ENCODE measurements at regions not wholly inside any gene's neighbourhood (a gene's known extent, or its start where the extent isn't known, plus 50 kb on each side); places are given as distances from the start of the nearest gene placed in this dataset.

GRCh38 chr1:30397576-30397975, 325.8 kb downstream of the MATN1 start:
- DNase-seq (no peak), ATAC-seq (no peak)
- H3K27ac ChIP-seq: no peak overlapping the region
- H3K27me3 ChIP-seq: no peaks in the 10 kb centered on the region
- H3K4me3 ChIP-seq: no peak overlapping the region
- in situ Hi-C loops (cut with MboI; ENCODE audit: low sequenced_read_pairs in 4 of 4) (loop anchor here in 1 of 4 donors (25.0 kb wide), 1 partner anchor 1160 kb away; the partner anchor contains the start of genes MECR and PTPRU), intact Hi-C loops (cut with DNase I; ENCODE audit: low total_unique reads) (no loop called here)
- TF ChIP-seq CTCF (IDR thresholded peaks at IDR 0.05 in 4 of 5, conservative IDR thresholded peaks at IDR 0.05 in 1 of 5): no peak
- H3K4me1 ChIP-seq: no peaks in the 10 kb centered on the region
- no peaks in the 10 kb centered on the region for H3K36me3 ChIP-seq
- no peaks in the 10 kb centered on the region for H3K9me3 ChIP-seq

GRCh38 chr1:30395631-30396030, 327.8 kb downstream of the MATN1 start:
- in situ Hi-C loops (cut with MboI; ENCODE audit: low sequenced_read_pairs in 4 of 4): loop anchor here in 1 of 4 donors (25.0 kb wide), 1 partner anchor 1158 kb away; the partner anchor contains the start of genes MECR and PTPRU
- no peaks in the 10 kb centered on the region for H3K9me3 ChIP-seq
- H3K4me1 ChIP-seq: no peaks in the 10 kb centered on the region
- no peak overlapping the region for H3K4me3 ChIP-seq
- no peaks in the 10 kb centered on the region for H3K36me3 ChIP-seq
- intact Hi-C loops (cut with DNase I; ENCODE audit: low total_unique reads): no loop called here
- peaks cover 0 to 3% (median 0%) of the 10 kb centered on the region in 3 donors for H3K27me3 ChIP-seq
- H3K27ac ChIP-seq: no peak overlapping the region
- no peak for TF ChIP-seq CTCF (IDR thresholded peaks at IDR 0.05 in 4 of 5, conservative IDR thresholded peaks at IDR 0.05 in 1 of 5)
- no peak for TF ChIP-seq POLR2A (IDR thresholded peaks at IDR 0.05)
- no peak for ATAC-seq
- no peak for DNase-seq

- Histone ChIP-seq H3K27me3 (peaks cover 0 to 6% (median 0%) of the 10 kb centered on the region in 3 donors), H3K27ac (no peak overlapping the region), H3K36me3 (no peaks in the 10 kb centered on the region), H3K4me1 (no peaks in the 10 kb centered on the region), H3K4me3 (no peak overlapping the region), H3K9me3 (no peaks in the 10 kb centered on the region)
- intact Hi-C loops (cut with DNase I; ENCODE audit: low total_unique reads): no loop called here
- ATAC-seq (no peak), DNase-seq (no peak)
- TF ChIP-seq POLR2A (IDR thresholded peaks at IDR 0.05): no peak
- TF ChIP-seq CTCF (IDR thresholded peaks at IDR 0.05 in 4 of 5, conservative IDR thresholded peaks at IDR 0.05 in 1 of 5): no peak
- in situ Hi-C loops (cut with MboI; ENCODE audit: low sequenced_read_pairs in 4 of 4): loop anchor here in 2 of 4 donors (10.0 to 25.0 kb wide), 2 partner anchors 1151 to 1154 kb away; partner anchors contain the start of genes MECR (in 2 of the 2) and PTPRU (in 2 of the 2)
These were observed 335.0 kb downstream of the MATN1 start for GRCh38 chr1:30388386-30388785.

- Histone ChIP-seq H3K27me3 (peaks cover 0 to 6% (median 0%) of the 10 kb centered on the region in 3 donors), H3K4me1 (peaks cover 0 to 6% of the 10 kb centered on the region in 2 donors), H3K4me3 (no peak overlapping the region), H3K36me3 (no peaks in the 10 kb centered on the region), H3K27ac (no peak overlapping the region), H3K9me3 (no peaks in the 10 kb centered on the region)
- no peak for ATAC-seq
- in situ Hi-C loops (cut with MboI; ENCODE audit: low sequenced_read_pairs in 4 of 4) (loop anchor here in 2 of 4 donors (10.0 to 25.0 kb wide), 2 partner anchors 1149 to 1152 kb away; partner anchors contain the start of genes MECR (in 2 of the 2) and PTPRU (in 2 of the 2)), intact Hi-C loops (cut with DNase I; ENCODE audit: low total_unique reads) (no loop called here)
- TF ChIP-seq CTCF (IDR thresholded peaks at IDR 0.05 in 4 of 5, conservative IDR thresholded peaks at IDR 0.05 in 1 of 5) (no peak), POLR2A (IDR thresholded peaks at IDR 0.05) (no peak)
- DNase-seq: no peak
These were observed 337.0 kb downstream of the MATN1 start for GRCh38 chr1:30386156-30386926.

All from gastrocnemius medialis (tissue), 4 donors.